Fibroblast of villous mesenchyme (primary cell): ENCODE measurements at regions not wholly inside any gene's neighbourhood (a gene's known extent, or its start where the extent isn't known, plus 50 kb on each side); places are given as distances from the start of the nearest gene placed in this dataset.
A peak's percentile ranks its signal among the peaks of the same experiment; 100 is the strongest.

Experiments used
- DNase-seq: peaks from one replicate; pipeline ENCODE4 v3.0.0-alpha.2; 2010; ENCODE audit warnings: low read depth
- H3K4me3 ChIP-seq: 2 replicates; pipeline ENCODE4 v1.5.1; 2011; ENCODE audit warnings: low read depth, mild to moderate bottlenecking, low read length
- TF ChIP-seq, protein P1 (sequence below): IDR thresholded peaks from 2 replicates; pipeline ENCODE4 v1.5.1; 2012; ENCODE audit warnings: low read depth, mild to moderate bottlenecking, low read length; ENCODE audit not compliant: insufficient read depth

DNA sequence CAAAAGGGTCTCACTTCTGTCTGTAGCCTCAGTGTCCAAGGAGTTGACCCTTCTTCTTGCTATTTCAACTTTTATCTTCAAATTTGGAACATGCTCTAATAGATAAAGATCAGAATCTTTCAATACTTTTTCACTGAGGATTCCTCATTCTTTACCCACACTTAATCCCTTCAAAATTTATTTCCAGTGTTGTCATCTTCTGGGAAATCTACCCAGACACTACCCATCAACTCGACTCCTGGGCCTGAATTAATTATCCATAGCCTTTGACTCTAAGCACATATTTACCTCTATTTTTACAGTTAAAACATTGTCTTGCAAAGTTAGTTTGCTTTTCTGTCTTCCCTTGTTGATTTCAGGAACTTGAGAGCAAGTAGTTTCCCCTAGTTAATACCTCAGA lies 1022.5 kb downstream of the PCDH9 start:
- no peak overlapping the region for H3K4me3 ChIP-seq
- no peak for DNase-seq
- TF ChIP-seq, protein P1, sequence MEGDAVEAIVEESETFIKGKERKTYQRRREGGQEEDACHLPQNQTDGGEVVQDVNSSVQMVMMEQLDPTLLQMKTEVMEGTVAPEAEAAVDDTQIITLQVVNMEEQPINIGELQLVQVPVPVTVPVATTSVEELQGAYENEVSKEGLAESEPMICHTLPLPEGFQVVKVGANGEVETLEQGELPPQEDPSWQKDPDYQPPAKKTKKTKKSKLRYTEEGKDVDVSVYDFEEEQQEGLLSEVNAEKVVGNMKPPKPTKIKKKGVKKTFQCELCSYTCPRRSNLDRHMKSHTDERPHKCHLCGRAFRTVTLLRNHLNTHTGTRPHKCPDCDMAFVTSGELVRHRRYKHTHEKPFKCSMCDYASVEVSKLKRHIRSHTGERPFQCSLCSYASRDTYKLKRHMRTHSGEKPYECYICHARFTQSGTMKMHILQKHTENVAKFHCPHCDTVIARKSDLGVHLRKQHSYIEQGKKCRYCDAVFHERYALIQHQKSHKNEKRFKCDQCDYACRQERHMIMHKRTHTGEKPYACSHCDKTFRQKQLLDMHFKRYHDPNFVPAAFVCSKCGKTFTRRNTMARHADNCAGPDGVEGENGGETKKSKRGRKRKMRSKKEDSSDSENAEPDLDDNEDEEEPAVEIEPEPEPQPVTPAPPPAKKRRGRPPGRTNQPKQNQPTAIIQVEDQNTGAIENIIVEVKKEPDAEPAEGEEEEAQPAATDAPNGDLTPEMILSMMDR, result no peak

DNA sequence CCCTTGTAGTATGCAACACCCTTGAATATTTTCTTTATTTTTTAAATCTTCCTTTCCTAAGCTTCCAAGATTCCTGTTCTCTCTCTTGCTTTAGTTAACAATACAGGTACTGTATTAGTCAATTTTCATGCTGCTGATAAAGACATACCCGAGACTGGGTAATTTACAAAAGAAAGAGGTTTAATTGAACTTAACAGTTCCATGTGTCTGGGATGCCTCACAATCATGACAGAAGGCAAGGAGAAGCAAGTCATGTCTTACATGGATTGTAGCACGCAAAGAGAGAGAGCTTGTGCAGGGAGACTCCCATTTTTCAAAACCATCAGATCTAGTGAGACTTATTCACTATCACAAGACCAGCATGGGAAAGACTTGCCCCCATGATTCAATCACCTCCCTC lies 1024.3 kb downstream of the PCDH9 start:
- no peak for DNase-seq
- H3K4me3 ChIP-seq, result no peak overlapping the region
- TF ChIP-seq, protein P1, result no peak

DNA sequence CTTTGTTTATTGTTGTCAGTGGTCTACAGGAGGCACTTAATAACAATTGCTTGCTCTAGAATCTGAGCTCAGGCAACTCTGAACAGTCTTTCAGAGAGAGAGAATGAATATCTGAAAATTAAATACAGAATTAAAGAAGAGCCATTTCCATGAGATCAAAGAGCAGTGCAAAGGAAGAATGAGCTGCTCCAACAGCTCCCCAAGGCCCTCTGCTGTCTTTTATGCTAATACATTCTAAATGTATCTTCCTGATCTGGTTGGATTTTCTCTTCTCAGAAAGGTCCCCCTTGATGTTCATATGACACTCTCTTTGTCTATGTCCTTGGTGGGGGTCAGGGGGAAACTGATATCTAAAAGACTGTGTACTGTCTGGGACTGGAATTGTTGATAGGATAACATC lies 1029.6 kb downstream of the PCDH9 start:
- no peak for DNase-seq
- TF ChIP-seq, protein P1, result no peak
- H3K4me3 ChIP-seq, result no peak overlapping the region

DNA sequence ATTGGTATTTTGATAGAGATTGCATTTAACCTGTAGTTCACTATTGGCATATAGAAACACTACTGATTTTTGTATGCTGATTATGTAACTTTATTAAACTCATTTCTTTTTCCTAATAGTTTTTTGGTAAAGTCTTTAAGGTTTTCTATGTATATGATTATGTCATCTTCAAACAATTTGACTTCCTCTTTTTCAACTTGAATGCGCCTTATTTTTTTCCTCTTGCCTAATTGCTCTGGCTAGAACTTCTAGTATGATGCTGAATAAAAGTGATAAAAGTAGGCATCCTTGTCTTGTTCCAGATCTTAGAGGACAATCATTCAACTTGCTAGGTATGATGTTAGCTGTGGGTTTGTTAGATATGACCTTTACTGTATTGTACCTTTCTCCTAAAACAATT lies 1034.9 kb downstream of the PCDH9 start:
- no peak for DNase-seq
- TF ChIP-seq, protein P1, result no peak
- no peak overlapping the region for H3K4me3 ChIP-seq

DNA sequence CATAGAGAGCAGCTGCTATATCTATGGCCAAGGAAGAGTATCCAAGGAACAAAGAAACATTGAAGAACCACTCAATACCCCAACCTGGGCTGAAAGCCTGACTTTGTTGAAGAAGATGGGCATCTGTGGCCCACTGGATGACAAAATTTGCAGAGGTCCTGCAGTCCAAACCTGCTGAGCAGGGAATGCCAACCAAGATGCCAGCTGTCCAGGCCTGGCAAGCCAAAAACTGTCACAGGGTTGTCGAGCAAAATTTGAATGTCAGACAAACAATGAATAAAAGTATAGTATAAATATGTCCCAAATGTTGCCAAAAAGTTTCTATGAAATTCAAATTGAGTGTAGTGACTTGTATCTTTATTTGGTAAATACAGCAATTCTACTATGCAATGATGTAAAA lies 1040.2 kb downstream of the PCDH9 start:
- TF ChIP-seq, protein P1, result no peak
- DNase-seq, result no peak
- no peak overlapping the region for H3K4me3 ChIP-seq

DNA sequence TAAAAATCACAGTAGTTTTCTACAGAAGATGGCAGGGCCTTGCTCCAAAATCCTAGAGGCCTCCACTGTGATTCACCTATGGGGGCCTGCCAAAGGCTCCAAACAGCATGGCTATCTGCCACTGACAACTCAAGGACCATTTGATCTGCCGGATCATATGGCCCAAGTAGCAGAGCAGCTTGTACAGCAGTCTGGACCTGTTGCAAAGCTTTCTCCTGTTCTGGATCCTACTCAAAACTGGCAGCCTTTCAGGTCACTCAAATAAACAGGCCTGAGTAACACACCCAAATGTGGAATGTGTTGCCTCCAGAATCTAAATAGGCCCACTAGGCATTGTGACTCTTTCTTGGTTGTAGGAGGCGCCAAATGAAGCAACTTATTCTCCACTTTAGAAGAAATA lies 1049.3 kb downstream of the PCDH9 start:
- DNase-seq, result peak; percentile 2
- H3K4me3 ChIP-seq, result no peak overlapping the region
- TF ChIP-seq, protein P1, result no peak

DNA sequence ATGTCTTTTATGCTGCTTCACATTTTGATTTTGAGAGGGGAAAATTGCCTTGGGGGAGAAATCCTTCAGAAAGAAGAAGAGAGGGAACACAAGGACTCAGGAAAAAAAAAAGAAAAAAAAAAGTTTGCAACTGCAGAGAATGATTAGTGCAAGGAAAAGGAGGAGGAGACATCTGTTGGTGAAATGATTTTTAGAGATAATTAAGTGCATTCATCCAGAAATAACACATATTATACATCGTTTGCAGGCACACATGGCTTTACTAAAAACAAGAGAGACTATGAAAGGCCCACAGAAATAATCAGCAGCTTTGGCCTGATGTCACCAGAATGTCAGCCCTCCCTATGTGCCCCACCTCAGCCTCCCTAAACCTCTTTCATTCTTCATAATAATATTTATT lies 1058.2 kb downstream of the PCDH9 start:
- no peak overlapping the region for H3K4me3 ChIP-seq
- DNase-seq, result no peak
- TF ChIP-seq, protein P1, result no peak
